GM23338 (cell line): ENCODE measurements at regions not wholly inside any gene's neighbourhood (a gene's known extent, or its start where the extent isn't known, plus 50 kb on each side); places are given as distances from the start of the nearest gene placed in this dataset.
"Not testable (repeated sequence)": the region's sequence is repeated elsewhere in the genome, so short reads cannot be mapped to it uniquely, and the experiment has no call there.

ENCODE experiments used
- ATAC-seq: fragments of 200-7000 bp; cut with Tn5 transposase; 3 replicates; pipeline ENCODE4 v1.9.1; 2020
- DNase-seq: peaks from one replicate; pipeline ENCODE4 v3.0.0-alpha.2; 2015; ENCODE audit warnings: low spot score
- H2AFZ ChIP-seq: fragments of 200-600 bp; sonication (generic); 2 replicates; pipeline ENCODE4 v1.8.0; 2016; ENCODE audit warnings: antibody characterized with exemption, mild to moderate bottlenecking, moderate library complexity
- H3F3A ChIP-seq: fragments of 200-600 bp; sonication (generic); replicated peaks from 2 replicates; pipeline ENCODE4 v1.8.0; 2017; ENCODE audit warnings: antibody characterized with exemption, mixed run types, low read depth
- H3K27ac ChIP-seq: fragments of 200-600 bp; sonication (generic); 2 replicates; pipeline ENCODE4 v1.6.1; 2016; ENCODE audit warnings: low read depth
- H3K27me3 ChIP-seq: fragments of 200-600 bp; sonication (generic); 2 replicates; pipeline ENCODE4 v1.8.0; 2016; ENCODE audit warnings: mild to moderate bottlenecking, mixed run types, moderate library complexity; ENCODE audit not compliant: insufficient read depth
- H3K36me3 ChIP-seq: fragments of 200-600 bp; sonication (generic); 2 replicates; pipeline ENCODE4 v1.8.0; 2016; ENCODE audit warnings: mild to moderate bottlenecking; ENCODE audit not compliant: insufficient read depth
- H3K4me1 ChIP-seq: fragments of 200-600 bp; sonication (generic); 2 replicates; pipeline ENCODE4 v1.8.0; 2016; ENCODE audit warnings: mild to moderate bottlenecking, moderate library complexity; ENCODE audit not compliant: insufficient read depth
- H3K4me2 ChIP-seq: fragments of 200-600 bp; sonication (generic); 2 replicates; pipeline ENCODE4 v1.7.1; 2017; ENCODE audit warnings: mixed run types
- H3K4me3 ChIP-seq: fragments of 200-600 bp; sonication (generic); 2 replicates; pipeline ENCODE4 v1.6.1; 2016; ENCODE audit warnings: mixed run types
- H3K79me2 ChIP-seq: fragments of 200-600 bp; sonication (generic); replicated peaks from 2 replicates; pipeline ENCODE4 v1.8.0; 2017; ENCODE audit warnings: mild to moderate bottlenecking; ENCODE audit not compliant: insufficient read depth
- H3K9me2 ChIP-seq: fragments of 200-600 bp; sonication (generic); 2 replicates; pipeline ENCODE4 v1.8.0; 2017; ENCODE audit not compliant: insufficient read depth
- H4K20me1 ChIP-seq: fragments of 200-600 bp; sonication (generic); replicated peaks from 2 replicates; pipeline ENCODE4 v1.8.0; 2017; ENCODE audit warnings: mild to moderate bottlenecking; ENCODE audit not compliant: insufficient read depth
- H3K27ac Mint-ChIP-seq: 2 replicates; pipeline ENCODE4 v1.8.0; 2020; ENCODE audit warnings: inconsistent platforms, mild to moderate bottlenecking, moderate library complexity, mixed read lengths
- H3K27me3 Mint-ChIP-seq: 3 replicates; pipeline ENCODE4 v1.8.0; 2022; ENCODE audit warnings: low read depth, mild to moderate bottlenecking, moderate library complexity, mixed read lengths, inconsistent platforms; ENCODE audit not compliant: insufficient read depth, poor library complexity
- H3K36me3 Mint-ChIP-seq: 3 replicates; pipeline ENCODE4 v1.8.0; 2021; ENCODE audit warnings: low read depth, mild to moderate bottlenecking, inconsistent platforms, moderate library complexity, mixed read lengths
- H3K4me1 Mint-ChIP-seq: 3 replicates; pipeline ENCODE4 v1.8.0; 2020; ENCODE audit warnings: mild to moderate bottlenecking, inconsistent platforms, mixed read lengths
- H3K4me3 Mint-ChIP-seq: 3 replicates; pipeline ENCODE4 v1.8.0; 2021; ENCODE audit warnings: moderate library complexity, mild to moderate bottlenecking, inconsistent platforms, mixed read lengths
- H3K9me3 Mint-ChIP-seq: 3 replicates; pipeline ENCODE4 v1.8.0; 2020; ENCODE audit warnings: moderate library complexity, mild to moderate bottlenecking, inconsistent platforms, mixed read lengths
- EZH2 ChIP-seq: fragments of 200-600 bp; sonication (generic); IDR thresholded peaks from one replicate; pipeline ENCODE4 v1.8.0; 2017; ENCODE audit warnings: antibody characterized with exemption, mild to moderate bottlenecking, low read depth; ENCODE audit not compliant: unreplicated experiment
- JUNB ChIP-seq: IDR thresholded peaks from one replicate; pipeline ENCODE4 v1.6.1; 2016; ENCODE audit warnings: antibody characterized with exemption; ENCODE audit not compliant: unreplicated experiment
- POLR2AphosphoS5 ChIP-seq: IDR thresholded peaks from 2 replicates; pipeline ENCODE4 v1.6.1; 2016; ENCODE audit warnings: antibody characterized with exemption, low read depth
- STAT1 ChIP-seq: IDR thresholded peaks from one replicate; pipeline ENCODE4 v1.6.1; 2016; ENCODE audit warnings: antibody characterized with exemption; ENCODE audit not compliant: unreplicated experiment
- ZNF331 ChIP-seq: fragments of 250-450 bp; sonication (Bioruptor Pico); IDR thresholded peaks from 2 replicates; pipeline ENCODE4 v1.5.0; 2020; ENCODE audit warnings: low read depth, mild to moderate bottlenecking, moderate library complexity
- ZNF462 ChIP-seq: fragments of 250-450 bp; sonication (Bioruptor Pico); IDR thresholded peaks from 2 replicates; pipeline ENCODE4 v1.5.0; 2020; ENCODE audit warnings: mild to moderate bottlenecking, moderate library complexity
- TF ChIP-seq, protein P1 (sequence below), 2 experiments: fragments of 200-600 bp in 1 of 2; sonication (generic) in 1 of 2; conservative IDR thresholded peaks; 2 replicates each; pipeline versions ENCODE4 v1.5.1 to v1.6.1; 2016 to 2017; ENCODE audit warnings: antibody characterized with exemption in 2 of 2, low read depth in 2 of 2, mild to moderate bottlenecking in 2 of 2, moderate library complexity in 1 of 2
- TF ChIP-seq, protein P2 (sequence below): IDR thresholded peaks from one replicate; pipeline ENCODE4 v1.6.1; 2018; ENCODE audit warnings: antibody characterized with exemption; ENCODE audit not compliant: unreplicated experiment

GRCh38 chr10:36000754-36001153, 358.7 kb upstream of the FZD8 start:
- H3K27ac ChIP-seq, H3K4me3 ChIP-seq, H3K79me2 ChIP-seq, H3F3A ChIP-seq, H3K27me3 Mint-ChIP-seq, H3K27ac Mint-ChIP-seq, H3K36me3 Mint-ChIP-seq, H3K4me1 Mint-ChIP-seq, ATAC-seq, H3K4me2 ChIP-seq, H3K9me3 Mint-ChIP-seq, DNase-seq, H3K27me3 ChIP-seq, H3K9me2 ChIP-seq, H3K4me1 ChIP-seq, H3K4me3 Mint-ChIP-seq, H4K20me1 ChIP-seq, H3K36me3 ChIP-seq, H2AFZ ChIP-seq: not testable (repeated sequence)
- TF ChIP-seq, protein P1, sequence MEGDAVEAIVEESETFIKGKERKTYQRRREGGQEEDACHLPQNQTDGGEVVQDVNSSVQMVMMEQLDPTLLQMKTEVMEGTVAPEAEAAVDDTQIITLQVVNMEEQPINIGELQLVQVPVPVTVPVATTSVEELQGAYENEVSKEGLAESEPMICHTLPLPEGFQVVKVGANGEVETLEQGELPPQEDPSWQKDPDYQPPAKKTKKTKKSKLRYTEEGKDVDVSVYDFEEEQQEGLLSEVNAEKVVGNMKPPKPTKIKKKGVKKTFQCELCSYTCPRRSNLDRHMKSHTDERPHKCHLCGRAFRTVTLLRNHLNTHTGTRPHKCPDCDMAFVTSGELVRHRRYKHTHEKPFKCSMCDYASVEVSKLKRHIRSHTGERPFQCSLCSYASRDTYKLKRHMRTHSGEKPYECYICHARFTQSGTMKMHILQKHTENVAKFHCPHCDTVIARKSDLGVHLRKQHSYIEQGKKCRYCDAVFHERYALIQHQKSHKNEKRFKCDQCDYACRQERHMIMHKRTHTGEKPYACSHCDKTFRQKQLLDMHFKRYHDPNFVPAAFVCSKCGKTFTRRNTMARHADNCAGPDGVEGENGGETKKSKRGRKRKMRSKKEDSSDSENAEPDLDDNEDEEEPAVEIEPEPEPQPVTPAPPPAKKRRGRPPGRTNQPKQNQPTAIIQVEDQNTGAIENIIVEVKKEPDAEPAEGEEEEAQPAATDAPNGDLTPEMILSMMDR (conservative IDR thresholded peaks at IDR 0.05; ENCODE audit: low read depth in 2 of 2), result 0 out of 4 replicates have a peak, but pooled peaks of 1 of the 2 experiments have one; percentile 14

DNA sequence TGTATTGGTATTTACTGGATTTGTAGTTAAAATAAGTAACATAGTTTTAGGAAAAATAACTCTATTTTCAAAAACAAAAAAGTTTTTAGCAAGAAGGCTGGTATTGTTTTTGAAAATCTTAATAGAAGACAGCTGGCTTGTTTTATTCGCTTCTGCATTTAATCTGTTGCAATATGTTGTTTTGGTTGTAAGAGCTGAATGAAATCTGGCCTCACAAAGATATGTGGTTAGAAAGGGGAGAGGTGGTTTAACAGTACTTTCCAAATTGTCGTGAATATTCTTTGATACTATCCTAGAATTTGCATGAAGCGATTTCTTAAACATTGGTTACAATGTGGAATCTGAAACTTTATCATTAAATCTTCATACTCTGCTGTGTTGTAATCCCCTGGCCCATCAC, 355.9 kb upstream of the FZD8 start:
- no peak overlapping the region for H3K27ac Mint-ChIP-seq
- TF ChIP-seq EZH2 (no peak), JUNB (no peak), POLR2AphosphoS5 (no peak), ZNF462 (CRISPR knock-in tag) (no peak), STAT1 (no peak), ZNF331 (CRISPR knock-in tag) (no peak)
- TF ChIP-seq, protein P2, sequence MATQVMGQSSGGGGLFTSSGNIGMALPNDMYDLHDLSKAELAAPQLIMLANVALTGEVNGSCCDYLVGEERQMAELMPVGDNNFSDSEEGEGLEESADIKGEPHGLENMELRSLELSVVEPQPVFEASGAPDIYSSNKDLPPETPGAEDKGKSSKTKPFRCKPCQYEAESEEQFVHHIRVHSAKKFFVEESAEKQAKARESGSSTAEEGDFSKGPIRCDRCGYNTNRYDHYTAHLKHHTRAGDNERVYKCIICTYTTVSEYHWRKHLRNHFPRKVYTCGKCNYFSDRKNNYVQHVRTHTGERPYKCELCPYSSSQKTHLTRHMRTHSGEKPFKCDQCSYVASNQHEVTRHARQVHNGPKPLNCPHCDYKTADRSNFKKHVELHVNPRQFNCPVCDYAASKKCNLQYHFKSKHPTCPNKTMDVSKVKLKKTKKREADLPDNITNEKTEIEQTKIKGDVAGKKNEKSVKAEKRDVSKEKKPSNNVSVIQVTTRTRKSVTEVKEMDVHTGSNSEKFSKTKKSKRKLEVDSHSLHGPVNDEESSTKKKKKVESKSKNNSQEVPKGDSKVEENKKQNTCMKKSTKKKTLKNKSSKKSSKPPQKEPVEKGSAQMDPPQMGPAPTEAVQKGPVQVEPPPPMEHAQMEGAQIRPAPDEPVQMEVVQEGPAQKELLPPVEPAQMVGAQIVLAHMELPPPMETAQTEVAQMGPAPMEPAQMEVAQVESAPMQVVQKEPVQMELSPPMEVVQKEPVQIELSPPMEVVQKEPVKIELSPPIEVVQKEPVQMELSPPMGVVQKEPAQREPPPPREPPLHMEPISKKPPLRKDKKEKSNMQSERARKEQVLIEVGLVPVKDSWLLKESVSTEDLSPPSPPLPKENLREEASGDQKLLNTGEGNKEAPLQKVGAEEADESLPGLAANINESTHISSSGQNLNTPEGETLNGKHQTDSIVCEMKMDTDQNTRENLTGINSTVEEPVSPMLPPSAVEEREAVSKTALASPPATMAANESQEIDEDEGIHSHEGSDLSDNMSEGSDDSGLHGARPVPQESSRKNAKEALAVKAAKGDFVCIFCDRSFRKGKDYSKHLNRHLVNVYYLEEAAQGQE, result no peak
- TF ChIP-seq, protein P1 (conservative IDR thresholded peaks at IDR 0.05; ENCODE audit: low read depth in 2 of 2), result no peak

More for the DNA sequence above, 355.9 kb upstream of the FZD8 start:
- peaks cover 20% of the 10 kb centered on the region; the same call in 1 of the 2 replicates for H3K27me3 ChIP-seq
- no peaks in the 10 kb centered on the region for H3K9me2 ChIP-seq
- DNase-seq (no peak), ATAC-seq (no peak)
- H2AFZ ChIP-seq, result no peak overlapping the region
- no peaks in the 10 kb centered on the region for H3K36me3 ChIP-seq
- H3K27ac ChIP-seq, result no peak overlapping the region
- peaks cover 9% of the 10 kb centered on the region; the same call in 2 of the 3 replicates for H3K9me3 Mint-ChIP-seq
- no peak overlapping the region for H3K4me3 Mint-ChIP-seq
- no peaks in the 10 kb centered on the region; the same call in 2 of the 3 replicates for H3K36me3 Mint-ChIP-seq
- no peak overlapping the region for H3K4me2 ChIP-seq
- H4K20me1 ChIP-seq, result no peaks in the 10 kb centered on the region
- H3K27me3 Mint-ChIP-seq, result peaks cover 2% of the 10 kb centered on the region
- H3F3A ChIP-seq, result no peaks in the 10 kb centered on the region
- H3K4me1 Mint-ChIP-seq, result peaks cover 19% of the 10 kb centered on the region; the same call in 2 of the 3 replicates
- peaks cover 5% of the 10 kb centered on the region for H3K4me1 ChIP-seq
- no peaks in the 10 kb centered on the region for H3K79me2 ChIP-seq
- no peak overlapping the region for H3K4me3 ChIP-seq
